T-helper 1 cell (primary cell): ENCODE measurements at regions not wholly inside any gene's neighbourhood (a gene's known extent, or its start where the extent isn't known, plus 50 kb on each side); places are given as distances from the start of the nearest gene placed in this dataset.

ENCODE experiments used
- DNase-seq, 5 donors: peaks; one replicate each; pipeline ENCODE4 v3.0.0-alpha.2; 2012 to 2020

- DNase-seq: no peak
Measured at GRCh38 chr2:6640621-6641015, 225.1 kb downstream of the CMPK2 start.

DNA sequence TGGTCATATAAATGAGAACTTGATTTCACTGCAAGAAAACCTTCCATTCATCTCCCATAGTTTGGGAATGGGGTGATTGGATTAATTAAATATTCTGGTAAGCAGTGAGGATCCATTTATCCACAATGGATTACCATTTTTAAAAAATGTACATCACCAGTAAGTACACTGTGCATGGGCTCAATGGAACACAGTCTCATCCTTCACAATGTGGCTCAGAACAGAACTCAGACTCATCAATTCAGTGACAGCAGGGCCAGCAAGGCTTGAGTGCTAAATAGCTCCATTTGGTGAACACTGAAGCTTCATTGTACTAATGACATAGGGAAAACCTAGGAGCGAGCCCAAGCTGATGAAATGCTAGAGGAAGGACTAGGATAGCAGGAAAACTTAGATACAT, 223.8 kb downstream of the CMPK2 start:
- no peak for DNase-seq

DNA sequence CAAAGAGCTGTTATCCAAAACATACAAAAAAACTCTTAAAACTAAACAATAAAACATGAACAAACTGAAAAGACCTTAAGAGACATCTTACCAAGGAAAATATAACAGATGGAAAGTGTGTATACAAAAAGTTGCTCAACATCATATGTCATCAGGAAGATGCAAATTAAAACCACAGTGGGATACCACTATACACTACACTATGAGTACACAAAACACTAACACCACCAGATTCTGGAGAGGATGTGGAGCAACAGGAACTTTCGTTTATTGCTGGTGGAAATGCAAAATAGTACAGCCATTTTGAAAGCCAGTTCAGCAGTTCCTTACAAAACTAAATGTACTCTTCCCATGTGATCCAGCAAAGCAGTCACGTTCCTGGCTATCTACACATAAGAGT, 221.4 kb downstream of the CMPK2 start:
- no peak for DNase-seq

- DNase-seq: no peak
Measured at GRCh38 chr2:6645004-6645403, 220.7 kb downstream of the CMPK2 start.

DNA sequence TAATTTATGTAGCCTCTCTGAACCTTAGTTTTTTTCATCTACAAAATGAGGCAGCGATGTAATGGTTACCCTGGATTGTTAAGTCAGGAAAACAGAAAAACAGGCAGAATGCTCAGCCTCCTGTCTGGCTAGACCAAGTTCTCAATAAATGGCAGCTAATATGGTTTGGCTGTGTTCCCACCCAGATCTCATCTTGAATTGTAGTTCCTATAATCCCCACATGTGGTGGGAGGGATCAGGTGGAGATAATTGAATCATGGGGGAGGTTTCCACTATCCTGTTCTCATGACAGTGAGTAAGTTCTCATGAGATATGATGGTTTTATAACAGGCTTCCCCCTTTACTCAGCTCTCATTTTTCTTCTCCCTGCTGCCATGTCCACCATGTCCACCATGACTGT, 220.0 kb downstream of the CMPK2 start:
- no peak for DNase-seq

- DNase-seq: no peak
Measured at GRCh38 chr2:6647046-6647445, 218.7 kb downstream of the CMPK2 start.

DNA sequence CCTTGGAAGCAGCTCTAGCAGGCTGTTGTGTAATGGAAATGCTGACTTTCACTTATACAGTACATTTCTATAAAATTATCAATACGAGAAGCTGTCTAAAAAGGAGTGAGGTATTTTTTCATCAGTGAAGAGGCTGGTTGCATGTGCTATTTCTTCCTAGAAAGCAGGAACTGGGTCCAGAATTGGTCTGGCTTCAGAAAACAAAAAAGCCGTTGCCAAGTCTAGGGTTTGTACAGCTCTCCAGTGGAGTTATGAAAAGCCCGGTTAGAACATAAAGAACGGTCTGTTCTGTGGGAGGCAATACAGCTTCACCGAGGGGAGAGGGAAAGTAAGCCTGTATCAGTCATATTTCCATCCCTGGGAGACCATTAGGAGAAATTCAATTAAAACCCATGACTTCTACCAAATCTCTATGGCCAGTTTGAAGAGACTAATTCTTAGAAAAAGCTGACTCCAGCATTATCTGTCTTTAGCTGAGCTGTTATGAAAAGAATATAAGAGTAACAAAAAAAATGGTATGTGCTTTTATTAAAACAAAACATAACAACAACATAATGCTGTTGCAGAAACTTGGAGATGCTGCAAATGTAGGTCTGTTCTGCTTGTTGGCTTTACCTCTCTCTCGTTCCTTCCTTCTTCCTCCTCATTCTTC, 217.0 kb downstream of the CMPK2 start:
- DNase-seq: no peak

DNA sequence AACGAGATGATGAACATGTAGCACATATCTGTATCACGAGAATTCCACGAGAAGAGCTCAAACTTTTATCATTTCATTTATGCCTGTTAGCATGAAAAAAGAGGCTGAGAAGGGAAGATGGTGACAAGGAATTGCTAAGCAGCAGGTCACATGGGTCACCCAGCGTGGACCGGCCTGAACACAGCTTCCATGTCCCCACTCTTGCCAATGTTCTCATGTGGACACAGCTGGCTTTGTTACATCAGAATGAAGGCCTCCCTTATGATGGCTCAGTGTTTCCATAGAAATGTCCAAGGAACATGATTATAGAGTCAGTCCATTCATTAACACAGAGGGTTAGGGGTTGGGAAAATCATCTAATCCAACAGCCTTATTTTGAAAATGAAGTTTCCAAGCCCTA, 215.4 kb downstream of the CMPK2 start:
- no peak for DNase-seq

DNA sequence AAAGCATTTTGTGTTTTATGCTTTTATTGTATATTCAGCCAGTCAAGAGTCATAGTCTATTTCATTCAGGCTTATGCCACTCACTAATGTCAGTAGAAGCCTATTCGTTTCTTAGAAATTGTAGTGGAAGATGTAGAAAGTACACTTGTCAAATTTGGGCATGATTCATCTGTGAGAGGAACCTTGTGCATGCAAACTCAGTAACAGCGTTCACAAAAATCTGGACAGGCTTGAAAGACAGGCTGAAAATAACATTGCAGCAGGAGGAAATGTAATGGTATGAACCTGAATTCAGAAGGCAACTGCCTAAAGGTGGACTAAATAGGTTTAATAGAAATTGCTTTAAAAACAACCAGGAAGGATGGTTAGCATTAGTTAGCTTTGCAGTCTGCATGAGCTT, 213.5 kb downstream of the CMPK2 start:
- DNase-seq: no peak

GRCh38 chr2:6653281-6653750, 212.4 kb downstream of the CMPK2 start:
- DNase-seq: no peak

GRCh38 chr2:6654279-6654678, 211.4 kb downstream of the CMPK2 start:
- no peak for DNase-seq

GRCh38 chr2:6656633-6657032, 209.1 kb downstream of the CMPK2 start:
- DNase-seq: no peak

- no peak for DNase-seq
Measured at GRCh38 chr2:6657136-6657535, 208.6 kb downstream of the CMPK2 start.

DNA sequence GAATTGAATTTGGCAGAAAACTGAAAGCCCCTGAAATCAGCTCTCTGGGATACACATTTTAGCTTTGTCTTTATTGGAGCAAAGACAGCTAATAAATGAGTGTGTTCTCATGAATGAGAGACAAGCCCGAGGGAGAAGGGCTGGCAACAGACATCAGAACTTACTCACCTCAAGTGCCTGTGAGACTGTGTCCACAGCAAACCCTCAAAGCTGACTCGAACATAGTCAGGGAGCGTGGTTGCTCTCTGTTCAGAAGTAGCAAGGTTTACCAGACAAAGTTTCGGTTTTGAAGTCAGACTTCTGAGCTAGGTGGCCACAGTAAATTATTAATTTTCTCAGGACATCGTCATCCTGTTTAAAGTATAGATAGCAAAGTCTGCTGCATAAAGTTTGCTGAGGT, 207.9 kb downstream of the CMPK2 start:
- no peak for DNase-seq

DNA sequence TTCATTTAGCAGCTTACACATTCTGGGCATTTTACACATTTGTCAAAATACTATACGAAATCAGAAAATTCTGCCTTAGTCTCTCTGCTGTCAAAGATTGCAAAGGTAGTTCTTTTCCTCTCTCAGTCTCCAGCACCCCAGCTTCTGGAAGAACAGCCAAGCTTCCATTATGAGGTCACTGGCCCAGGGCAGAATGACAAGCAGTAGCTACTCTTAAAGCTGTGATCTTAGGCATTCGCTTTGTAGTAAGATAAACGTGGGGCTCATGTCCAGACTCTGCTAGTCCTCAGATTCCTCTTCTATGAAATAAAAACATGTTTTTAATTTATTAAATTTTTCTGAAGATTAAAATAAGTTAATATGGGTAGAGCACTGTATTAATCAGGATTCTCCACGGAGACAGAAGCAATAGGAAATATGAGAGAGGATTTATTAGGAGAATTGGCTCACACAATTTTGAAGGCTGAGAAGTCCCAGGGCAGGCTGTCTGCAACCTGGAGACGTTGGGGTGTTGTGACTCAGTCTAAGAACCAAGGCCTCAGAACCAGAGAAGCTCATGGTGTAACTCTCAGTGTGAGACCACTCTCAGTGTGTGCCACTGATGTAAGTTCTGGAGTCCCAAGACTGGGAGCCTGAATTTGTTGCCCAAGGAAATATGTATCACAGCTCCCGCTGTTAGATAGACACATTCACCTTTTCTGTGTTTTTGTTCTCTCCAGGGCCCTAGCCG, 201.2 kb downstream of the CMPK2 start:
- DNase-seq: no peak

- no peak for DNase-seq
Measured at GRCh38 chr2:6665093-6666045, 200.3 kb downstream of the CMPK2 start.

GRCh38 chr2:6667326-6667725, 198.4 kb downstream of the CMPK2 start:
- DNase-seq: no peak

- DNase-seq: no peak
Measured at GRCh38 chr2:6671913-6672312, 193.8 kb downstream of the CMPK2 start.

GRCh38 chr2:6674381-6674780, 191.3 kb downstream of the CMPK2 start:
- no peak for DNase-seq

- no peak for DNase-seq
Measured at GRCh38 chr2:6675791-6676190, 189.9 kb downstream of the CMPK2 start.

- DNase-seq: no peak
Measured at GRCh38 chr2:6676241-6676640, 189.5 kb downstream of the CMPK2 start.

GRCh38 chr2:6676776-6677175, 188.9 kb downstream of the CMPK2 start:
- no peak for DNase-seq

DNA sequence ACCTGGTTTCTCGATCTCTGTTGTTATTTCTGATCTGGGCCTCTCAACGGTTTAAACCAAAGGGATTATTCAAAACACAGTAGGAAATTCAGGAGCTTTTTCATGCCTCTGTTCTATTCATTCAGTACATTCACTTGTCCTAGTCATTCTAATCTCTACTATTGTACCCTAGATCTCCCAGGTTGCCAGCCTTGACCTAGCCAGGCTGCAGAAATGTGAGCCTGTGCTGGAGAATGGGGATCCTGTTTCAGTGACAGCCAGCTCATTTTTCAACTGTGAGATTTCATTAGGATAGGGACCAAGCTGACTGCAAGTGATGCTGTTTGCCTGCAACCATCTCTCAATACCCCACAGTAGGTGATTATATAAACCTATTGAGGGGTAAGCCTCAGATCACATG, 186.2 kb downstream of the CMPK2 start:
- no peak for DNase-seq

- no peak for DNase-seq
Measured at GRCh38 chr2:6683516-6683915, 182.2 kb downstream of the CMPK2 start.
